ACC112 (cell line): ENCODE measurements at regions not wholly inside any gene's neighbourhood (a gene's known extent, or its start where the extent isn't known, plus 50 kb on each side); places are given as distances from the start of the nearest gene placed in this dataset.
"Not testable (repeated sequence)": the region's sequence is repeated elsewhere in the genome, so short reads cannot be mapped to it uniquely, and the experiment has no call there.

ENCODE experiments used
- H2AFZ ChIP-seq: fragments of 200-600 bp; sonication (generic); one replicate; pipeline ENCODE4 v1.6.0; 2017; ENCODE audit warnings: antibody characterized with exemption, low read length; ENCODE audit not compliant: unreplicated experiment
- H3K27ac ChIP-seq: fragments of 200-600 bp; sonication (generic); 2 replicates; pipeline ENCODE4 v1.5.1; 2014; ENCODE audit warnings: low read depth, mild to moderate bottlenecking, antibody characterized with exemption, low read length, moderate library complexity
- H3K27me3 ChIP-seq: fragments of 200-600 bp; sonication (generic); 2 replicates; pipeline ENCODE4 v1.6.1; 2014; ENCODE audit warnings: mild to moderate bottlenecking, antibody characterized with exemption, low read length, moderate library complexity, mixed read lengths; ENCODE audit not compliant: insufficient read depth
- H3K36me3 ChIP-seq: fragments of 200-600 bp; sonication (generic); 2 replicates; pipeline ENCODE4 v1.6.1; 2016; ENCODE audit warnings: mild to moderate bottlenecking, antibody characterized with exemption, low read length, moderate library complexity, mixed read lengths; ENCODE audit not compliant: insufficient read depth
- H3K4me1 ChIP-seq: fragments of 200-600 bp; sonication (generic); one replicate; pipeline ENCODE4 v1.6.1; 2016; ENCODE audit warnings: low read length, mixed read lengths; ENCODE audit not compliant: insufficient read depth, unreplicated experiment, control insufficient read depth
- H3K4me3 ChIP-seq: fragments of 200-600 bp; sonication (generic); 2 replicates; pipeline ENCODE4 v1.5.1; 2014; ENCODE audit warnings: mild to moderate bottlenecking, low read depth, low read length
- H3K79me2 ChIP-seq: fragments of 200-600 bp; sonication (generic); one replicate; pipeline ENCODE4 v1.6.0; 2016; ENCODE audit warnings: low read length; ENCODE audit not compliant: control insufficient read depth, unreplicated experiment, insufficient read depth

DNA sequence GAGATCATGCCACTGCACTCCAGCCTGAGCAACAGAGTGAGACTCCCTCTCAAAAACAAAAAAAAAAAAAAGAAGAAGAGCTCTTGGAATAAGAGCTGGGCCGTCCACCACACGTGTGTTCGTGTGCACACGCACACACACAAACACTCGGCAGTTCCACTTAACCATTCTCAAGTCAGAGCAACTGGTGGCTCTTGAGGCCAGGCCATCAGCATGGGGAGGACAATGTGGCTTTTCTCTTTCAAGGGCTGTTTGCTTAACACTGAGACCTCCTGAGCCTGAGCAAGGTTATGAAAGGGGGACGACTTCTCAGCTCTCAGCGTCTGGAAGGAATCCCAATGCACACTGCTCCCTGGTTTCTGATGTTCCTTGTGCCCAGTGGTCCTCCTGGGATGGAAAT, 444.9 kb downstream of the SOX9 start:
- Histone ChIP-seq H3K36me3 (no peaks in the 10 kb centered on the region), H3K79me2 (peaks cover 13% of the 10 kb centered on the region), H3K4me1 (peaks cover 19% of the 10 kb centered on the region), H3K27me3 (no peaks in the 10 kb centered on the region), H3K27ac (no peak overlapping the region), H2AFZ (no peak overlapping the region), H3K4me3 (no peak overlapping the region)

DNA sequence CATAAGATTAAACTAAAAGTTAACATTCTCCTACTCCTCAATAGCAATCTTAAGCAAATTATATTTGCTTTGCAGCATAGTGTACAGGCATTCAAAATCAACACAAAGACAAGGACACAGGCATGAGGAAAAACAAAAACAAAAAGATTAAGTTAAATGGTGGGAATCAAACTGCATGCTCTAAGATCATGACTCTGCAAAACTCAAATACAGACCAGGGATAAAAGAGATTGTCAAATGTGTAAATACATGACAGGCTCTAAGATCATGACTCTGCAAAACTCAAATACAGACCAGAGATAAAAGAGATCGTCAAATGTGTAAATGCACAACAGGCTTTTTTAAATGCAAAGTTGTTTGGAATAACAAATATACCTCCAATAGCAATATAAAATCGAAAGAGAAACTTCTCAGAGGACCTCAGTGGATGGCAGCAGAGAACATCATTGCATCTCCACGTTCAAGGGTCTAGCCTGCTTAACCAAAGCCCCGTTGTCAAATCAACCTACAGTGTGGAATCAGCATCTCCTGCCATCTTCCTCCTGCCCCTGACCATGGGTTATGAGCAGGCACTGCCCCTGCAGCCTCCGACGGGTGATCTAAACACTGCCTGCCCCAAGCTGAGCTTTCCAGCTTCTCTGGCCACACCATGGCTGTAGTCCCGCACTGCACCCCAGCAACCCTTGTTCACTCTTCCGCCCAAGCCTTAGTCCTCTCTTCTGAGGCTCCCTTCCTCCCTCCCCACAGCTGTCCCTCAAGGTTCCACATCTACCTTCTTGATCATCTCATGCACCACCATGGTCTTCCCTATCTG, 446.1 kb downstream of the SOX9 start:
- Histone ChIP-seq H2AFZ (no peak overlapping the region), H3K36me3 (no peaks in the 10 kb centered on the region), H3K4me3 (0 out of 2 replicates have a peak overlapping the region, but pooled peaks have one; percentile 9), H3K4me1 (peaks cover 19% of the 10 kb centered on the region), H3K27ac (no peak overlapping the region), H3K79me2 (peaks cover 13% of the 10 kb centered on the region), H3K27me3 (no peaks in the 10 kb centered on the region)

GRCh38 chr17:72567774-72568173, 447.0 kb downstream of the SOX9 start:
- Histone ChIP-seq H3K36me3 (no peaks in the 10 kb centered on the region), H3K79me2 (peaks cover 13% of the 10 kb centered on the region), H3K4me3 (no peak overlapping the region), H3K27ac (no peak overlapping the region), H3K27me3 (no peaks in the 10 kb centered on the region), H3K4me1 (peaks cover 19% of the 10 kb centered on the region), H2AFZ (no peak overlapping the region)

- Histone ChIP-seq H3K36me3 (no peaks in the 10 kb centered on the region), H3K79me2 (peaks cover 15% of the 10 kb centered on the region), H2AFZ (no peak overlapping the region), H3K27ac (no peak overlapping the region), H3K4me1 (peaks cover 19% of the 10 kb centered on the region), H3K4me3 (no peak overlapping the region), H3K27me3 (no peaks in the 10 kb centered on the region)
Measured at GRCh38 chr17:72569148-72569946, 448.5 kb downstream of the SOX9 start.

DNA sequence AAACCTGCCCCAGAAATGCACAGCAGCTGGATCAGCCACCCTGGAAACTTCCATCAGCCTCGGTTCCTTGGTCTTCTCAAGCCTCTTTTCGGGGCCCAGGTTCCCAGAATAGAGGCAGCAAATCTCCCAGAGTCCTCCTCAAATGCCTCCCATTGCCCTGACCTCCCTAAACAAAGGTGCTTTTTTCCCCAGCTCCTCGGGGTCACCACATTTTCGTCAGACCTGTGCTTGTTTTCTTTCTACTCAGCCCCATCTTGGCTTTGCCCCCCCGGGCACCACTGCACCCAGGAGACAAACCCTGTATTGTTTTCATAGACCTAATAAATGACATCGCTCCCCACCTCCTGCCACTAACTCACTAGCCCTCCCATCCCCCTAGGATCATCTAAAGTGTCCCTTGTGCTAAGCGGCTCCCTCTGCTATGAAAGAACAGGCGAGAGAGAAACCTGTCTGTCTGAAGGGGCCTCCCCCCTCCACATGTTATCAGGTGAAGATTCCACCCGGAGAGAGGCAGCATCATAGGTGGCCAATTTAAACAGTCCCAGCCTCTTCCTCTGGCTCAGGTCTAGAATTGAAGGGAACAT, 451.1 kb downstream of the SOX9 start:
- Histone ChIP-seq H2AFZ (no peak overlapping the region), H3K4me3 (no peak overlapping the region), H3K27me3 (no peaks in the 10 kb centered on the region), H3K4me1 (peaks cover 21% of the 10 kb centered on the region), H3K79me2 (peaks cover 26% of the 10 kb centered on the region), H3K27ac (no peak overlapping the region), H3K36me3 (no peaks in the 10 kb centered on the region)

- Histone ChIP-seq H2AFZ (no peak overlapping the region), H3K36me3 (no peaks in the 10 kb centered on the region), H3K4me1 (peaks cover 15% of the 10 kb centered on the region), H3K27ac (no peak overlapping the region), H3K4me3 (no peak overlapping the region), H3K79me2 (peaks cover 30% of the 10 kb centered on the region), H3K27me3 (no peaks in the 10 kb centered on the region)
Measured at GRCh38 chr17:72572604-72573491, 452.0 kb downstream of the SOX9 start.

DNA sequence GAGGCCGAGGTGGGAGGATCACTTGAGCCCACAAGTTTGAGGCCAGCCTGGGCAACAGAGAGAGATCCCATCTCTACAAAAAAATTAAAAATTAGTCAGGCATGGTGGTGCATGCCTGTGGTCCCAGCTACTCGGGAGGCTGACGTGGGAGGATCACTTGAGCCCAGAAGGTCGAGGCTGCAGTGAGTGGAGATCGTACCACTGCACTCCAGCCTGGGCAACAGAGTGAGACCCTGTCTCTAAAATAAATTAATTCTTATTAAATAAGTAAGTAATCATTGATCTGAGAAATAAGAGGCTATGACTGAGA, 452.6 kb downstream of the SOX9 start:
- peaks cover 33% of the 10 kb centered on the region for H3K79me2 ChIP-seq
- H3K4me1 ChIP-seq: peaks cover 15% of the 10 kb centered on the region

GRCh38 chr17:72574675-72575510, 454.1 kb downstream of the SOX9 start:
- no peaks in the 10 kb centered on the region for H3K27me3 ChIP-seq
- peaks cover 34% of the 10 kb centered on the region for H3K79me2 ChIP-seq
- H3K36me3 ChIP-seq: no peaks in the 10 kb centered on the region
- H3K27ac ChIP-seq: no peak overlapping the region
- peaks cover 11% of the 10 kb centered on the region for H3K4me1 ChIP-seq
- no peak overlapping the region for H3K4me3 ChIP-seq
- H2AFZ ChIP-seq: no peak overlapping the region

More for the DNA sequence above, 452.6 kb downstream of the SOX9 start:
- not testable (repeated sequence) for H3K27ac ChIP-seq, H3K27me3 ChIP-seq, H3K4me3 ChIP-seq, H3K36me3 ChIP-seq, H2AFZ ChIP-seq

GRCh38 chr17:72575542-72576233, 454.9 kb downstream of the SOX9 start:
- Histone ChIP-seq H3K79me2 (peaks cover 39% of the 10 kb centered on the region), H3K27me3 (no peaks in the 10 kb centered on the region), H2AFZ (no peak overlapping the region), H3K4me1 (peaks cover 11% of the 10 kb centered on the region), H3K36me3 (no peaks in the 10 kb centered on the region), H3K4me3 (no peak overlapping the region), H3K27ac (no peak overlapping the region)
